ENCODE measurements at regions not wholly inside any gene's neighbourhood (a gene's known extent, or its start where the extent isn't known, plus 50 kb on each side); places are given as distances from the start of the nearest gene placed in this dataset.
"Not testable (repeated sequence)": the region's sequence is repeated elsewhere in the genome, so short reads cannot be mapped to it uniquely, and the experiment has no call there.

GRCh38 chr2:51969347-51969746 lies 937.4 kb upstream of the NRXN1 start:
- DNase-seq, result no peak

- peak; percentile 17 for DNase-seq
Measured at GRCh38 chr2:51960841-51961335, 929.0 kb upstream of the NRXN1 start.

GRCh38 chr2:51960281-51960680 lies 928.3 kb upstream of the NRXN1 start:
- DNase-seq, result no peak

- peak; percentile 20 for DNase-seq
Measured at GRCh38 chr2:51959696-51960095, 927.8 kb upstream of the NRXN1 start.

GRCh38 chr2:51953931-51954330 lies 922.0 kb upstream of the NRXN1 start:
- peak; percentile 84 for DNase-seq

GRCh38 chr2:51921076-51921475 lies 889.1 kb upstream of the NRXN1 start:
- no peak for DNase-seq

- DNase-seq, result no peak
Measured at GRCh38 chr2:51920509-51920908, 888.6 kb upstream of the NRXN1 start.

- DNase-seq, result peak; percentile 77
Measured at GRCh38 chr2:51919395-51919794, 887.5 kb upstream of the NRXN1 start.

GRCh38 chr2:51918113-51918512 lies 886.2 kb upstream of the NRXN1 start:
- peak; percentile 90 for DNase-seq

- no peak for DNase-seq
Measured at GRCh38 chr2:51903728-51904127, 871.8 kb upstream of the NRXN1 start.

GRCh38 chr2:51899643-51900042 lies 867.7 kb upstream of the NRXN1 start:
- DNase-seq, result peak; percentile 15

- not testable (repeated sequence) for DNase-seq
Measured at GRCh38 chr2:51894584-51894983, 862.7 kb upstream of the NRXN1 start.

- no peak for DNase-seq
Measured at GRCh38 chr2:51888120-51888519, 856.2 kb upstream of the NRXN1 start.

GRCh38 chr2:51881673-51882072 lies 849.7 kb upstream of the NRXN1 start:
- DNase-seq, result no peak

GRCh38 chr2:51880153-51880552 lies 848.2 kb upstream of the NRXN1 start:
- no peak for DNase-seq

GRCh38 chr2:51866361-51866760 lies 834.4 kb upstream of the NRXN1 start:
- DNase-seq, result peak; percentile 10

GRCh38 chr2:51859260-51859659 lies 827.3 kb upstream of the NRXN1 start:
- DNase-seq, result no peak

GRCh38 chr2:51855683-51856082 lies 823.8 kb upstream of the NRXN1 start:
- DNase-seq, result no peak

- peak; percentile 9 for DNase-seq
Measured at GRCh38 chr2:51846796-51847195, 814.9 kb upstream of the NRXN1 start.

GRCh38 chr2:51846018-51846417 lies 814.1 kb upstream of the NRXN1 start:
- no peak for DNase-seq

GRCh38 chr2:51844596-51844995 lies 812.7 kb upstream of the NRXN1 start:
- DNase-seq, result no peak

GRCh38 chr2:51829477-51829876 lies 797.5 kb upstream of the NRXN1 start:
- no peak for DNase-seq

- DNase-seq, result no peak
Measured at GRCh38 chr2:51825823-51826222, 793.9 kb upstream of the NRXN1 start.

- peak; percentile 72 for DNase-seq
Measured at GRCh38 chr2:51813247-51813646, 781.3 kb upstream of the NRXN1 start.

- peak; percentile 70 for DNase-seq
Measured at GRCh38 chr2:51812138-51812866, 780.4 kb upstream of the NRXN1 start.
